ENCODE measurements at regions not wholly inside any gene's neighbourhood (a gene's known extent, or its start where the extent isn't known, plus 50 kb on each side); places are given as distances from the start of the nearest gene placed in this dataset.

DNA sequence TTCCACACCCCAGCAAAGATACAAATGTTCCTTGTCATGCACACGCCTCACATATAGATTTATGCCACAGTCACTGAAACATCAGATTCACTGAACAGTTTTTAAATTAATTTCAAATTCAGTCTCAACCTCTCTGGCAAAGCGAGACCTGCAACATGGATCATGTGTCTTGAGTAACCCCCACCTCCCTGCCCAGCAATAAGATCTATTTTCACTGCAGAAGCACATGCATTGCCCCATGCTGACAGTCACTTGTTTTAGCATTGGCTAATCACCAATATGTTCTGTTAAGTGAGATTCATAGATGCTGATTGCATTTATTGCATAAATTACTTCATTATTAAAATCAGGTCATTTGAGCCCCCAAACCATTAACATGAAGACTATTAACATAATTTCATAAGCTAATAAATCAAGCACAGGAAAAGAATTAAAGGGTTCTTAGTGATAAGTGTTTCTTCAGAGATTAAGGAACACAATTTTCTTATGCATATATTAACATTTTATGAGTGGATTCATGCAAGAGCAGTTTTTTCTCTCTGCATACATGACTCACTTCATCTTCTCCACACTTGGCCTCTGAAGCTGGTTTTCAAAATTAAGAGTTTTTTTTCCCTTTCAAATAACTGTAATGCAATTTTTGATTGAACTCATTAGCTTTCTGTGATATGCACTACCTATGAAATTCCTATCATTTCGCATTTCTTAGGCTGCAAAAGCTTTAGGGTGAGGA is 173.2 kb upstream of the SOX4 start:
- Histone ChIP-seq H3K27me3 (no peaks in the 10 kb centered on the region), H3K4me1 (no peaks in the 10 kb centered on the region), H3K27ac (no peak overlapping the region), H3K4me3 (no peak overlapping the region), H3K9me3 (no peaks in the 10 kb centered on the region), H3K36me3 (no peaks in the 10 kb centered on the region)
- no peak for DNase-seq (ENCODE audit: extremely low spot score in 2 of 2)
- no peak for TF ChIP-seq POLR2AphosphoS5 (IDR thresholded peaks at IDR 0.05; ENCODE audit: insufficient read depth in 1 of 2, low read depth in 1 of 2)
- intact Hi-C loops (cut with DNase I), result no loop called here

- Histone ChIP-seq H3K27me3 (no peaks in the 10 kb centered on the region), H3K4me3 (no peak overlapping the region), H3K36me3 (no peaks in the 10 kb centered on the region), H3K27ac (no peak overlapping the region), H3K9me3 (no peaks in the 10 kb centered on the region), H3K4me1 (no peaks in the 10 kb centered on the region)
- no peak for DNase-seq (ENCODE audit: extremely low spot score in 2 of 2)
- TF ChIP-seq CTCF (IDR thresholded peaks at IDR 0.05) (no peak), POLR2AphosphoS5 (IDR thresholded peaks at IDR 0.05; ENCODE audit: insufficient read depth in 1 of 2, low read depth in 1 of 2) (no peak), POLR2A (IDR thresholded peaks at IDR 0.05) (no peak)
- intact Hi-C loops (cut with DNase I), result no loop called here
Observed at GRCh38 chr6:21420926-21421325, 172.6 kb upstream of the SOX4 start.

DNA sequence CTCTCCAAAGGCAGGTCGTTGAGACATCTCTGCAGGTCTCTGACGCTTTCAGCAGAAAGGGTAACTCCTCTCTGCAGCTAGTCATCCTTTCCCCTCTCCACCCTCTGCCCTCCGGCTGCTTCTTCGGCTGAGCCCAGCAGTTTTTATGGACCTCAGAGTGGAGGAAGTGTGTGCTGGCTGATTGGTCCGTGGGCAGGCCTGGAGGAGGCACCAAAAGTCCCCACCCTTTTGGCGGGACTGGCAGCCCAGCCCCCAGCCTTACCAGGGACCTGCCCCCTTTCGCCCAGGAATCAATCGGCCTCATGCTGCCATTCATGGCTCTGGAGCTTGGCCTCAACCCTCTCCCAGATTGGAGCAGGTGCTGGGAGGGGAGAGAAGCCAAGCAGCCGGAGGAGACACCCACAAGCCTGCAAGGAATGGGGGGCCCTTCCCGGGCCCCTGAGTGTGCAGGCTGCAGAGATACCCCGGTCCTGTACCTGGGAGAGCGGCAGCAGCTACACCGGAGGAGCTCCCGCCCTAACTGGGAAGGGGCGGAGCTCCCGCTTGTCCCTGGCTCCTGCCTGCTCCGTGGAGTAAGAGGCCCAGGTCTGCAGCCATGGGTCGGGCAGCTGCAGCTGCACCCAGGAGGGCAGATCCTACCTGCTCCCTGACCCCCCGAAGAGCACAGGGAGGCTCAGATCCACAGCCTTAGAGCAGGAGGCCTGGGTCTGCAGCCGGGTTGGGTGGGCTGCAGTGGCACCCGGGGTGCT is 170.3 kb upstream of the SOX4 start:
- Histone ChIP-seq H3K4me1 (no peaks in the 10 kb centered on the region), H3K27ac (no peak overlapping the region), H3K9me3 (no peaks in the 10 kb centered on the region), H3K27me3 (no peaks in the 10 kb centered on the region), H3K4me3 (no peak overlapping the region), H3K36me3 (no peaks in the 10 kb centered on the region)
- DNase-seq (ENCODE audit: extremely low spot score in 2 of 2), result no peak
- TF ChIP-seq CTCF (IDR thresholded peaks at IDR 0.05), result no peak
- no peak for TF ChIP-seq POLR2A (IDR thresholded peaks at IDR 0.05)
- no peak for TF ChIP-seq POLR2AphosphoS5 (IDR thresholded peaks at IDR 0.05; ENCODE audit: insufficient read depth in 1 of 2, low read depth in 1 of 2)
- intact Hi-C loops (cut with DNase I), result no loop called here

GRCh38 chr6:21426841-21427490 is 166.6 kb upstream of the SOX4 start:
- Histone ChIP-seq H3K36me3 (no peaks in the 10 kb centered on the region), H3K27ac (no peak overlapping the region), H3K4me1 (no peaks in the 10 kb centered on the region), H3K27me3 (no peaks in the 10 kb centered on the region), H3K4me3 (no peak overlapping the region), H3K9me3 (no peaks in the 10 kb centered on the region)
- TF ChIP-seq POLR2AphosphoS5 (IDR thresholded peaks at IDR 0.05; ENCODE audit: insufficient read depth in 1 of 2, low read depth in 1 of 2) (no peak), POLR2A (IDR thresholded peaks at IDR 0.05) (no peak), CTCF (IDR thresholded peaks at IDR 0.05) (no peak)
- DNase-seq (ENCODE audit: extremely low spot score in 2 of 2), result no peak
- intact Hi-C loops (cut with DNase I), result no loop called here

DNA sequence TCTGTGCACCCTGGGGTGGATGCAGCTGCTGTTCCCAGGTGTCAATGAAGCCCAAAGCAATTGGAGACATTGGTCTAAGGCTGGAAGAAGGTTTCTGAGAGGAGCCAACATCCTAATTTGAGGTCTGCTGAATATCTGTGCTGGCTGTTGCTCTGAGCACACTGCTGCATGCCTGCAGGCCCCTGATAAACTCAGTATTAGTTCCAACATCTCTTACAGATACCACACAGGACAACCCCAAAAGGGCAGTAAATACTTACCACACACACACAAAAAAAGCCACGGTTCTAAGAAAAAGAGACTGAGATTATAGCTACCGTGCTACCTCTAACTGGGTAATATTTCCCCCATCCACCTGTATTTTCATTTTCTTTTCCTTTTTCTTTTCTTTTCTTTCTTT is 164.3 kb upstream of the SOX4 start:
- Histone ChIP-seq H3K27me3 (no peaks in the 10 kb centered on the region), H3K4me1 (no peaks in the 10 kb centered on the region), H3K27ac (no peak overlapping the region), H3K36me3 (no peaks in the 10 kb centered on the region), H3K4me3 (no peak overlapping the region), H3K9me3 (no peaks in the 10 kb centered on the region)
- intact Hi-C loops (cut with DNase I), result no loop called here
- no peak for TF ChIP-seq POLR2AphosphoS5 (IDR thresholded peaks at IDR 0.05; ENCODE audit: insufficient read depth in 1 of 2, low read depth in 1 of 2)
- no peak for TF ChIP-seq CTCF (IDR thresholded peaks at IDR 0.05)
- no peak for TF ChIP-seq POLR2A (IDR thresholded peaks at IDR 0.05)
- DNase-seq (ENCODE audit: extremely low spot score in 2 of 2), result no peak
